ENCODE measurements at regions not wholly inside any gene's neighbourhood (a gene's known extent, or its start where the extent isn't known, plus 50 kb on each side); places are given as distances from the start of the nearest gene placed in this dataset.
"Not testable (repeated sequence)": the region's sequence is repeated elsewhere in the genome, so short reads cannot be mapped to it uniquely, and the experiment has no call there.

DNA sequence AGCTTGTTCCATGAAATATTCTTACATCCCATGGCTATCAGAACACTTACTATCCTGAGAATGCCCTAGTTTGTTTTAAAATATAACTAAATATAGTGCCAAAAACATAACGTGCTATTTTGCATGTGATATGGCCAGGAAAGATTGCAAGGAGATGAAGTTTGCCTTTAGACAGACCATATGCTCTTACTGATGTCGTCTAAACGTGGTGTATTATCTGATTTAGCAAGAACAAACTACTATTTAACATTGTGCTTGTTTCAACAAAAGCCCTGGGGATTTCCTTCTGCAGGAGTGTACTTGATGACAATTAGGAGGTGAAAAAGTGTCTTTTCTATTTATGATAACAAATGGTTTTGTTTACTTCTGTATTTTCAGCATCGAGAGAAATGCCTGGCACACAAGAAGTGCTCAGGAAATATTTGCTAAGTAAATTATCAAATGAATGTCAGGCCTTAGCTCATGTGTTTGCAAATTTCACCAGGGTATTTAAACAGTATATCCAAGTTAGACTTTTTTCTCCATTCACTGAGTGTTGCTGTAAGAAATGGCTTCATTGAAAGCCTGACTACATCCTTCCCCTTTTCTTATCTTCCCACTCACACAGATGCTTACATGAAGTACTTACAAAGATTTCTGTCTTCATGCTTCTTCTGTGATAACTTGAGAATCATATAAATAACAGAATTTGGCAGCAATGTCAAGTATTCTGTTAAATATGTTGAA lies 1033.6 kb downstream of the CDH8 start:
- Histone ChIP-seq H3K4me3 (ENCODE audit: low read length) (no peak overlapping the region), H3K9ac (ENCODE audit: low read length) (no peak overlapping the region), H3K9me3 (ENCODE audit: control insufficient read depth, low read depth, low read length) (no peaks in the 10 kb centered on the region), H3K36me3 (ENCODE audit: control insufficient read depth, low read depth, low read length) (no peaks in the 10 kb centered on the region), H3K4me1 (ENCODE audit: control insufficient read depth, low read depth, low read length) (no peaks in the 10 kb centered on the region), H3K27me3 (ENCODE audit: control insufficient read depth, insufficient read depth, low read length) (no peaks in the 10 kb centered on the region), H3K27ac (ENCODE audit: low read length) (no peak overlapping the region)

DNA sequence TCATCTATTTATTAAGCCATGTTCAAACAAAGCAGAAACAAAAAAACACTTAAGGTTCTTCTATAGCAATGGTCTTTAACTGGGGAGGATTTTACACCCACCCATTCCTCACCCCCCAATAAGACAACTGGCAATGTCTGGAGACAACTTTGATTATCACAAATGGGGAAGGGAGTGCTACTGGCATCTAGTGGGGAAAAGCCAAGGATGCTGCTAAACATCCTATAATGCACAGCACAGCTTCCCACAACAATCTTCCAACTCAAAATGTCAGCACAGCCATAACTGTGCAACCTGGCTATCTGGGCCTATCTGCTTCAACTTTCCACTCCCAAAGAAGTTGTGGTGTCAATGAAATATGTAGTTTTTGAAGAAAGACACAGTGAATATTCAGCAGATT lies 1044.4 kb downstream of the CDH8 start:
- Histone ChIP-seq H3K4me1 (ENCODE audit: control insufficient read depth, low read depth, low read length) (no peaks in the 10 kb centered on the region), H3K9ac (ENCODE audit: low read length) (no peak overlapping the region), H3K36me3 (ENCODE audit: control insufficient read depth, low read depth, low read length) (no peaks in the 10 kb centered on the region), H3K4me3 (ENCODE audit: low read length) (no peak overlapping the region), H3K27ac (ENCODE audit: low read length) (no peak overlapping the region), H3K9me3 (ENCODE audit: control insufficient read depth, low read depth, low read length) (no peaks in the 10 kb centered on the region), H3K27me3 (ENCODE audit: control insufficient read depth, insufficient read depth, low read length) (no peaks in the 10 kb centered on the region)

DNA sequence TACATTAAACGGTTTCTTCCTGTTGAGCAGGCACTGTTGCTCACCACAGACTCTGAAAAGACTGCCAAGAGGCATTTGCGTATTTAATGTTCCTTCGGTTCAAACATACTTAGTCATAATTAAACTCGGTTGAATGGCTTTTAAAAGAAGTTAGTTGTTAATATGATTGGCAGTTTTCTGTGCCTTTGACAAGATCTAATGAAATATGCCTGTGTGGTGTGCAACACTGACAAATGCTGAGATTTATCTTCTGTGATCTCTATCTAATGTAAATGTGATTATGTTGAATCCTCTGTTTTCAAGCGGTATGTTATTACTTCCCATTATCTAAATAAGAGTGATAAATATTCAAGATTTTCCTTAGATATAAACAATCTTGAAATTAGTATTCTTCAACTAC lies 1046.6 kb downstream of the CDH8 start:
- Histone ChIP-seq H3K4me3 (ENCODE audit: low read length) (no peak overlapping the region), H3K27ac (ENCODE audit: low read length) (no peak overlapping the region), H3K9ac (ENCODE audit: low read length) (no peak overlapping the region), H3K36me3 (ENCODE audit: control insufficient read depth, low read depth, low read length) (no peaks in the 10 kb centered on the region), H3K4me1 (ENCODE audit: control insufficient read depth, low read depth, low read length) (no peaks in the 10 kb centered on the region), H3K27me3 (ENCODE audit: control insufficient read depth, insufficient read depth, low read length) (no peaks in the 10 kb centered on the region), H3K9me3 (ENCODE audit: control insufficient read depth, low read depth, low read length) (no peaks in the 10 kb centered on the region)

DNA sequence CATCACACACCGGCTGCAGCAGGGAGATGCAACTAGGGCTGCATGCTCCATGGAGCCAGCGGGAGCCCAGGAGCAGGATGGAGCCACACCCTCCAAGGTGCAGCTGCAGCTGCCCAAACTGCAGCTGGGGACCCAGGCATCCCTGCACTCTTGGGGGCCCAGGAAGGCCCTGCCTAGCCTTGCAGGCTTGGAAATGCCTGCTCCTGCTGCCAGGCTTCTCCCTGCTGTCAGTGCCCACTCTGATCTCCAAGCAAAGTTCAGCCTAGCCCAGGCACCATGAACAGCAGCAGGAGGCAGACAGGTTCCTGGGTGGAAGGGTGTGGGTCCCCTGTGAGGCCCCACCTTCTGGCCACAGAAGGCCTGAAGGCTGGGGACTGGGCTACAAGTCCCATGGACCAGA lies 1057.1 kb downstream of the CDH8 start:
- Histone ChIP-seq H3K4me1 (ENCODE audit: control insufficient read depth, low read depth, low read length) (no peaks in the 10 kb centered on the region), H3K9ac (ENCODE audit: low read length) (no peak overlapping the region), H3K4me3 (ENCODE audit: low read length) (no peak overlapping the region), H3K9me3 (ENCODE audit: control insufficient read depth, low read depth, low read length) (no peaks in the 10 kb centered on the region), H3K27ac (ENCODE audit: low read length) (no peak overlapping the region), H3K36me3 (ENCODE audit: control insufficient read depth, low read depth, low read length) (no peaks in the 10 kb centered on the region), H3K27me3 (ENCODE audit: control insufficient read depth, insufficient read depth, low read length) (no peaks in the 10 kb centered on the region)

DNA sequence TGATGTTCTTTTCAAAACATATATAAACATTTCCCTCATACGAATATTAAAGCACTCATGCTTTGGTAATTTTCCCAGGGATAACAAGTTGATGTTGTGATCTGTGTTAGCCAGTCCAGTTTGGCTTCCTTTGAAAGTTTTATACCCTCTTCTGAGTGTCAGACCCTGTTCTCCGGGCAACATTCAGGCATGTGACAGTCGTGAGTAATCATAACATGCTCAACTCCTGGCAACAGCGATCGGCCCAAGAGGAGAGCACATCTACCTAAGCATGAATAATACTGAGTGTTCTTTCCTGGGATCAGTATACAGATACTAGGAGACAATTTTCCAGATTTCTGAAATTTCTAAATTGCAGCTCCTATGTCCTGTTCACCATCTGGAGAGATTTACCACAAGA lies 1086.4 kb downstream of the CDH8 start:
- Histone ChIP-seq H3K4me3 (ENCODE audit: low read length) (no peak overlapping the region), H3K4me1 (ENCODE audit: control insufficient read depth, low read depth, low read length) (no peaks in the 10 kb centered on the region), H3K9me3 (ENCODE audit: control insufficient read depth, low read depth, low read length) (no peaks in the 10 kb centered on the region), H3K9ac (ENCODE audit: low read length) (no peak overlapping the region), H3K27me3 (ENCODE audit: control insufficient read depth, insufficient read depth, low read length) (no peaks in the 10 kb centered on the region), H3K27ac (ENCODE audit: low read length) (no peak overlapping the region), H3K36me3 (ENCODE audit: control insufficient read depth, low read depth, low read length) (no peaks in the 10 kb centered on the region)

DNA sequence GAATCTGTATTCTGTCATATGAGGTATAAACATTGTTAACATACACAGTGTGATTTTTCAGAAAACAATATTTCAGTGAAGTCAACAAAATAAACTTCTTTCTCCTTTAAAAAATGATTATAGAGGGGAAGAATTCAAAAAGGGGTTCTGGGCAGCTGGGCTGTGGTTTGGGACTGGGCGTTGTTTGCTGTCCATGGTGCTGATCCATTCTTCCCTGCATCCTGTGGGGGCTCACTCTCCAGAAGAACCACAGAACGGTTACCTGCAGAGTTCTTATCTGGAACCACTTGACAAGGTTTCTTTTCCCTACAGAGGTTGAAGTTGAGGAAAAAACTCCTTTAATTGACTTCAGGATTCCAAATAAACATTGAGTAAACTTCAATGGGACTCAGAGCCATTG lies 1091.0 kb downstream of the CDH8 start:
- Histone ChIP-seq H3K36me3 (ENCODE audit: control insufficient read depth, low read depth, low read length) (no peaks in the 10 kb centered on the region), H3K9ac (ENCODE audit: low read length) (no peak overlapping the region), H3K4me1 (ENCODE audit: control insufficient read depth, low read depth, low read length) (no peaks in the 10 kb centered on the region), H3K4me3 (ENCODE audit: low read length) (no peak overlapping the region), H3K27me3 (ENCODE audit: control insufficient read depth, insufficient read depth, low read length) (no peaks in the 10 kb centered on the region), H3K9me3 (ENCODE audit: control insufficient read depth, low read depth, low read length) (no peaks in the 10 kb centered on the region), H3K27ac (ENCODE audit: low read length) (no peak overlapping the region)

DNA sequence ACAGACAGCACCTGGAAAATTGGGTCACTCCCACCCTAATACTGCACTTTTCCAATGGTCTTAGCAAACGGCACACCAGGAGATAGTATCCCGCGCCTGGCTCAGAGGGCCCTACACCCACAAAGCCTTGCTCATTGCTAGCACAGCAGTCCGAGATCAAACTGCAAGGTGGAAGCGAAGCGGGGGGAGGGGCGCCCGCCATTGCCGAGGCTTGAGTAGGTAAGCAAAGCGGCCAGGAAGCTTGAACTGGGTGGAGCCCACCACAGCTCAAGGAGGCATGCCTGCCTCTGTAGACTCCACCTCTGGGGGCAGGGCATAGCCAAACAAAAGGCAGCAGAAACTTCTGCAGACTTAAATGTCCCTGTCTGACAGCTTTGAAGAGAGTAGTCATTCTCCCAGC lies 1100.0 kb downstream of the CDH8 start:
- not testable (repeated sequence) for H3K9ac ChIP-seq (ENCODE audit: low read length); H3K4me1 ChIP-seq (ENCODE audit: control insufficient read depth, low read depth, low read length); H3K36me3 ChIP-seq (ENCODE audit: control insufficient read depth, low read depth, low read length); H3K4me3 ChIP-seq (ENCODE audit: low read length); H3K27ac ChIP-seq (ENCODE audit: low read length); H3K9me3 ChIP-seq (ENCODE audit: control insufficient read depth, low read depth, low read length); H3K27me3 ChIP-seq (ENCODE audit: control insufficient read depth, insufficient read depth, low read length)

DNA sequence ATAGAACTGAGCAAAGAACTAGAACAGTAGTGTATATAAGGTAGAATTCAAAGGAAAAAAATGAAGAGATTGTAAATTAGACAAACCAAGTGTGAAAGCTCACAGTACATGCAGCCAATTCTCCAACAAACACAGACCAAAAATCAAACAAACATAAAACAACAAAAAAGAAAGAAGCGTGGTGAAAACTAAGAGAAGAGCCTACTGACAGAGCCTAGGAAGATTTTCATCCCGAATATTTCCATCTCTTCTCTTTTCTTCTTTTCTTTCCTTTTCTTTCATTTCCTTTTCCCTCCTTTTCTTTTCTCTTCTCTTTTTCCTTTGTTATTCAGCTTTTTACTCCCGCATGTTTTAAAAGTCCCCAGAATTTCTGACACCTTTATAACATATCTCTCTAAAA lies 1103.6 kb downstream of the CDH8 start:
- no peaks in the 10 kb centered on the region for H3K9me3 ChIP-seq (ENCODE audit: control insufficient read depth, low read depth, low read length)
- no peak overlapping the region for H3K27ac ChIP-seq (ENCODE audit: low read length)
- no peaks in the 10 kb centered on the region for H3K4me1 ChIP-seq (ENCODE audit: control insufficient read depth, low read depth, low read length)

DNA sequence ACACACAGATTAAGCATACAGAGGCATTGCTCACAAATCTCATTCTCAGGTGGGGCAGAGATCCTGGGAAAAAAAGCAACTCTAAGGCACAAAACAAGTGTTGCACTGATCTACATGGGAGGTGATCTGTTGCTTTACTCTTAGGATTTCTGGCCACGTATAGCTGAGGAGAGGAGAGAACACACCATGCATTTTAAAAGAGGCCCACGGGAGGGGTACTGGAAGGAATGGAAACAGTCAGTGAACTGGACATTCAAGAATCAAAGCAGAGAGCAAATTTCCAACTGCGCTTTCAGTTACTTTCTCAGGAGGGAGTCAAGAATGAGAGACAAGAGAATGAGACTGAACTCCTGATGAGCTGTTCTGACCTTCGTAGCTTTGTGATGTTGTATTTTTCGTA lies 1105.9 kb downstream of the CDH8 start:
- Histone ChIP-seq H3K27ac (ENCODE audit: low read length) (no peak overlapping the region), H3K9me3 (ENCODE audit: control insufficient read depth, low read depth, low read length) (no peaks in the 10 kb centered on the region), H3K36me3 (ENCODE audit: control insufficient read depth, low read depth, low read length) (no peaks in the 10 kb centered on the region), H3K4me3 (ENCODE audit: low read length) (no peak overlapping the region), H3K9ac (ENCODE audit: low read length) (no peak overlapping the region), H3K27me3 (ENCODE audit: control insufficient read depth, insufficient read depth, low read length) (no peaks in the 10 kb centered on the region), H3K4me1 (ENCODE audit: control insufficient read depth, low read depth, low read length) (no peaks in the 10 kb centered on the region)

More for the DNA sequence above, 1103.6 kb downstream of the CDH8 start:
- Histone ChIP-seq H3K27me3 (ENCODE audit: control insufficient read depth, insufficient read depth, low read length) (no peaks in the 10 kb centered on the region), H3K9ac (ENCODE audit: low read length) (no peak overlapping the region), H3K36me3 (ENCODE audit: control insufficient read depth, low read depth, low read length) (no peaks in the 10 kb centered on the region), H3K4me3 (ENCODE audit: low read length) (no peak overlapping the region)

DNA sequence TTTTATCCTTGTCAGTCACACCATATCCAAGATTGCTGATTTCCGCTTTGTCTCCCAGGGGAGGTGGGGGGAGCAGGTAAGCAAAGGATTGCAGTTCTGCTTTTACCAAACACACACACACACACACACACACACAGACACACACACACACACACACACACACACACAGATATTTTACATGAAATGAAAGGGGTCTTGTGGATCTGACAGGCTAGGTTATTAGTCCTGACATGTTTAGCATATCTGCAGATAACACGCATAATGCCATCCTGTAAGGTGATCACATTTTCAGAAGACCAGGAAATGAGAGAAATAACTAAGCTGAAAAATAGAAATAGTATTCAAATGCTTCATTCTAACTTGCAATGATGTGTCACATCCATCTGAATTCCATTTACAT lies 1113.3 kb downstream of the CDH8 start:
- Histone ChIP-seq H3K4me1 (ENCODE audit: control insufficient read depth, low read depth, low read length) (no peaks in the 10 kb centered on the region), H3K36me3 (ENCODE audit: control insufficient read depth, low read depth, low read length) (no peaks in the 10 kb centered on the region), H3K27me3 (ENCODE audit: control insufficient read depth, insufficient read depth, low read length) (no peaks in the 10 kb centered on the region), H3K9ac (ENCODE audit: low read length) (no peak overlapping the region), H3K4me3 (ENCODE audit: low read length) (no peak overlapping the region), H3K27ac (ENCODE audit: low read length) (no peak overlapping the region), H3K9me3 (ENCODE audit: control insufficient read depth, low read depth, low read length) (no peaks in the 10 kb centered on the region)

DNA sequence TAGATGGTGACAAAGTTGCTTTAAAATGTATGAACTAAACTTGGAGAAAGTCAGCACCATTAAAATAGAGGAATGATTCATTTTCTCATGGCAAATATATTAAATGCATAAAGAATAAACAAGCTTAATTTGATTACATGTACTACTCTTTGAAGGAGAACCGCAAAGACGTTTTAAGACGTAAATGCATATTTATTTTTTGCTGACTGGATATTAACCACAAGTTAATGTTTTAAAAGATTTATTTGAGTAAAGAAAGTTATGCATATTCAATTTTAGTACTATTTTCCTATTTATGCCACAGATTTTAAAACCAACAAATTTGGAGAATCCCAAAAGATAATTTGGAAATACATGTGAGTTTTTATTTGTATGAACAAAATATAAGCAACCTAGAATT lies 1121.9 kb downstream of the CDH8 start:
- H3K4me1 ChIP-seq (ENCODE audit: control insufficient read depth, low read depth, low read length) = no peaks in the 10 kb centered on the region
- H3K36me3 ChIP-seq (ENCODE audit: control insufficient read depth, low read depth, low read length) = no peaks in the 10 kb centered on the region
- H3K9me3 ChIP-seq (ENCODE audit: control insufficient read depth, low read depth, low read length) = no peaks in the 10 kb centered on the region
- H3K4me3 ChIP-seq (ENCODE audit: low read length) = no peak overlapping the region
- no peak overlapping the region for H3K27ac ChIP-seq (ENCODE audit: low read length)
- H3K27me3 ChIP-seq (ENCODE audit: control insufficient read depth, insufficient read depth, low read length) = no peaks in the 10 kb centered on the region
- H3K9ac ChIP-seq (ENCODE audit: low read length) = no peak overlapping the region

DNA sequence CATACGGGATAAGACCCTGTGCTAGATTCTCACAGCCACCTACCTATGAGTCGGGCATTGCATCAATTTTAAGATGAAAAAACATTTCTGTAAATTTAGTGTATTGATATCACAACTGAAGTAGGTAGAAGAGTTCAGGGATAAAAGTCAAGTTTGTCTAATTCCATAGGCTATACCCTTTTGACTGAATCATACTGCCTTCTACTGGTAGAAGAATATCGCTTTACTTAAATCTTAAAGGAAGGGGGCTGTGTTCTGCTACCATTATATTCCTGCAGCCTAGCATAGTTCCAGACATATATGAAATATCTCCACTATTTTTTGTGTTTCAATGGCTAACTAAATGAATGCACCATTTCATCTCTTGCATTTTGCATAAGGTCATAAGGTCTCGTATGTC lies 1128.6 kb downstream of the CDH8 start:
- H3K9me3 ChIP-seq (ENCODE audit: control insufficient read depth, low read depth, low read length) = no peaks in the 10 kb centered on the region
- H3K4me1 ChIP-seq (ENCODE audit: control insufficient read depth, low read depth, low read length) = peaks cover 6% of the 10 kb centered on the region
- no peaks in the 10 kb centered on the region for H3K27me3 ChIP-seq (ENCODE audit: control insufficient read depth, insufficient read depth, low read length)
- no peak overlapping the region for H3K27ac ChIP-seq (ENCODE audit: low read length)
- H3K9ac ChIP-seq (ENCODE audit: low read length) = no peak overlapping the region
- H3K4me3 ChIP-seq (ENCODE audit: low read length) = no peak overlapping the region
- H3K36me3 ChIP-seq (ENCODE audit: control insufficient read depth, low read depth, low read length) = no peaks in the 10 kb centered on the region

All from iPS-18a (cell line).